ENCODE measurements at regions not wholly inside any gene's neighbourhood (a gene's known extent, or its start where the extent isn't known, plus 50 kb on each side); places are given as distances from the start of the nearest gene placed in this dataset.

DNA sequence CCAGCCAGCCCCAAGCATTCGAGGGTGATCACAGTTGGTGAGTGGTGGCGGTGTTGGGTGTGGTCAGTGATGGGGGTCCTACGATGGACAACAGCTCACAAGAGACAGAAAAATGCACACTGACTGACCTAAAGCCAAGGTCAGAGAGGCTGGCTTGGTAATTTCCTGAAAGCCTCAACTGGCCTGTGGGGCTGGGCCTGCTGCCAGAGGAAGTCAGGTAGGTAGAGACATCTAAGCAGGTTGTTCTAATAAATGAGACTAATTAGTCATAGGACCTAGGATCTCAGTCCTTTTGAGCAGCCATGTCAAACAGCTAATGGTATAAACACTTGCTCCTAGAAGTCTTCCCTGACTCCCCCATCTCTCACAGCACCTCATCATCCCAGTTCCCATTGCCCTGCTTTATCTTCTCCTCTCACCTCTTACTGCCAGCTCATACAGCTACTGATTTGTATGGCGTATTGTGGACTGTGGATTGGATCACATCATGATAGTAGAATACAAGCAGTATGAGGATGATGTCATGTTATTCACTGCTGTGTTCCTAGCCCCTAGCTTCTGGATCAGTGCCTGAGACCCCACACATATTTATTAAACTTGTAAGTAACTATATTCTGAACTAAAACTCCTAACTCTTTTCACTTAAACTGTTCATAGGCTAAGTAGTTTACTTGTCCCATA is 262.9 kb upstream of the KLHL29 start:
- TF ChIP-seq, protein P1, sequence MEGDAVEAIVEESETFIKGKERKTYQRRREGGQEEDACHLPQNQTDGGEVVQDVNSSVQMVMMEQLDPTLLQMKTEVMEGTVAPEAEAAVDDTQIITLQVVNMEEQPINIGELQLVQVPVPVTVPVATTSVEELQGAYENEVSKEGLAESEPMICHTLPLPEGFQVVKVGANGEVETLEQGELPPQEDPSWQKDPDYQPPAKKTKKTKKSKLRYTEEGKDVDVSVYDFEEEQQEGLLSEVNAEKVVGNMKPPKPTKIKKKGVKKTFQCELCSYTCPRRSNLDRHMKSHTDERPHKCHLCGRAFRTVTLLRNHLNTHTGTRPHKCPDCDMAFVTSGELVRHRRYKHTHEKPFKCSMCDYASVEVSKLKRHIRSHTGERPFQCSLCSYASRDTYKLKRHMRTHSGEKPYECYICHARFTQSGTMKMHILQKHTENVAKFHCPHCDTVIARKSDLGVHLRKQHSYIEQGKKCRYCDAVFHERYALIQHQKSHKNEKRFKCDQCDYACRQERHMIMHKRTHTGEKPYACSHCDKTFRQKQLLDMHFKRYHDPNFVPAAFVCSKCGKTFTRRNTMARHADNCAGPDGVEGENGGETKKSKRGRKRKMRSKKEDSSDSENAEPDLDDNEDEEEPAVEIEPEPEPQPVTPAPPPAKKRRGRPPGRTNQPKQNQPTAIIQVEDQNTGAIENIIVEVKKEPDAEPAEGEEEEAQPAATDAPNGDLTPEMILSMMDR (IDR thresholded peaks at IDR 0.05) = no peak
- TF ChIP-seq POLR2AphosphoS5 (IDR thresholded peaks at IDR 0.05; ENCODE audit: insufficient read depth in 1 of 2, low read depth in 1 of 2) = no peak

All from vagina (tissue), 2 donors.